AG09309 (cell line): ENCODE measurements at regions not wholly inside any gene's neighbourhood (a gene's known extent, or its start where the extent isn't known, plus 50 kb on each side); places are given as distances from the start of the nearest gene placed in this dataset.

Source experiments
- DNase-seq: peaks from one replicate; pipeline ENCODE4 v3.0.0-alpha.2; 2010; ENCODE audit warnings: low read depth
- H3K4me3 ChIP-seq: 2 replicates; pipeline ENCODE4 v1.5.1; 2011; ENCODE audit warnings: mild to moderate bottlenecking, low read depth, low read length, moderate library complexity; ENCODE audit not compliant: control insufficient read depth
- TF ChIP-seq, protein P1 (sequence below): IDR thresholded peaks from 2 replicates; pipeline ENCODE4 v1.5.1; 2011; ENCODE audit warnings: mild to moderate bottlenecking, low read depth, low read length, inconsistent platforms; ENCODE audit not compliant: insufficient read depth, control insufficient read depth; ENCODE audit errors: missing control alignments

DNA sequence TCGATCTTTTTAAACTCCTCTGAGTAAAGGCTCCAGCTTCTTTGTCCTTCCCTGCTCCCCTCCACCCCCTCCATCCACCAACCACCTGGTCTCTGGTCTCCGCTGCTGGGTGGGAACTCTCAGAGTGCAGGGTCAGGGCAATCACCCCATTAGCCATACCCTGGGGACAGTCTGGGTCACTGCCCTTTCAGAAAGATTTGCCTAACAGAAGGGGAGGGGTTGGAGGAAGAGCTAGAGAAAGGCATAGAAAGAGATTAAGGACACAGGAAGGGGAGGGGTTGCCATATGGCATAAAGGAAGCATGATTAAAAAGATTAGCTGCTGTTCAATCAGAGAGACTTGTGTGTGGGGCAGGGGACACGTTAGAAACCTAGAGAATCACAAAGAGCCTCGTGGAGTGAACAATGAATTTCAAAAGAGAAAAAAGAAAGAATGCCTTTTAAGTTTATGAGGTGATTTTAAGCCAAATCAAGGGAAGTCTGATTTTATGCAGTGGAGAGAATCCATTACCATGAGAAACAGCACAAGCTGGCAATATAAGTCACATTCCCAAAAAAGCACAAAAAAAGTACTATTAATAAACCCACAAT, 115.5 kb upstream of the ACSL4 start:
- TF ChIP-seq, protein P1, sequence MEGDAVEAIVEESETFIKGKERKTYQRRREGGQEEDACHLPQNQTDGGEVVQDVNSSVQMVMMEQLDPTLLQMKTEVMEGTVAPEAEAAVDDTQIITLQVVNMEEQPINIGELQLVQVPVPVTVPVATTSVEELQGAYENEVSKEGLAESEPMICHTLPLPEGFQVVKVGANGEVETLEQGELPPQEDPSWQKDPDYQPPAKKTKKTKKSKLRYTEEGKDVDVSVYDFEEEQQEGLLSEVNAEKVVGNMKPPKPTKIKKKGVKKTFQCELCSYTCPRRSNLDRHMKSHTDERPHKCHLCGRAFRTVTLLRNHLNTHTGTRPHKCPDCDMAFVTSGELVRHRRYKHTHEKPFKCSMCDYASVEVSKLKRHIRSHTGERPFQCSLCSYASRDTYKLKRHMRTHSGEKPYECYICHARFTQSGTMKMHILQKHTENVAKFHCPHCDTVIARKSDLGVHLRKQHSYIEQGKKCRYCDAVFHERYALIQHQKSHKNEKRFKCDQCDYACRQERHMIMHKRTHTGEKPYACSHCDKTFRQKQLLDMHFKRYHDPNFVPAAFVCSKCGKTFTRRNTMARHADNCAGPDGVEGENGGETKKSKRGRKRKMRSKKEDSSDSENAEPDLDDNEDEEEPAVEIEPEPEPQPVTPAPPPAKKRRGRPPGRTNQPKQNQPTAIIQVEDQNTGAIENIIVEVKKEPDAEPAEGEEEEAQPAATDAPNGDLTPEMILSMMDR = no peak
- no peak overlapping the region for H3K4me3 ChIP-seq
- DNase-seq = no peak

DNA sequence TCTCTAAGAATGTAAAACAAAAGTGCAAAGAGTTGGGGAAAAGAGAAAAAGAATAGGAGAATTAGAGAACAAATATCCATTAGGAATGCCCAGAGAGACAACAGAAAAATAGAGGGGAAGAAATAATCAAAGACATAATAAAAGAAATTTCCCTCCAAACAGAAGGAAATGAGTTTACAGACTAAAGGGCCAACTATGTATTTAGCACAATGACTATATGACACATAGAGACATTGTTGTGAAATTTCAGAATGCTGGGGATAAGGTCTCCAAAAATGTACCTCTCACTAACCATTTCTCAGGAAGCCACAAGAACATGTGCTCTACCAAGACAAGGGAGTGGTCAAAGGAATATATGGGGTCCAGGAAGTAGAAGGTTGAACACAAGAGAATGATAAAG, 121.0 kb upstream of the ACSL4 start:
- TF ChIP-seq, protein P1 = no peak
- no peak for DNase-seq
- no peak overlapping the region for H3K4me3 ChIP-seq

DNA sequence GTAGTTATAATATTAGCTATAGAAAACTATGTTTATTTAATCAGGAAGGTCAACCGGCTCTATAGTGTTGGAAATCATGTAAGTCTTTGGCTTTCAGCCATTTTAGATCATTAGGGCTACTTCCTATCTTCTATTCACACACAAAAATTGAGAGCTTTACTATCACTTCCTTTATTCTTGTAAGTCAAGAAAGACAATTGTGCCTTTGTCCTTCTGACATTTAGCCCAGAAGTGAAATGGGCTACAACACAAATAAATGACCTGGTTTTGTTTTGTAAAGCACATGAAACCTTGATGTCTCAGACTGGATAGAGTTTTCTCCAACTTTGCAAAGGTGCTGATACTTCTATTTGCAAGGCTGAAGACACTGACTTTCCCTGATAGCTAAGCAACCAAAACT, 122.4 kb upstream of the ACSL4 start:
- H3K4me3 ChIP-seq = no peak overlapping the region
- TF ChIP-seq, protein P1 = no peak
- DNase-seq = no peak

DNA sequence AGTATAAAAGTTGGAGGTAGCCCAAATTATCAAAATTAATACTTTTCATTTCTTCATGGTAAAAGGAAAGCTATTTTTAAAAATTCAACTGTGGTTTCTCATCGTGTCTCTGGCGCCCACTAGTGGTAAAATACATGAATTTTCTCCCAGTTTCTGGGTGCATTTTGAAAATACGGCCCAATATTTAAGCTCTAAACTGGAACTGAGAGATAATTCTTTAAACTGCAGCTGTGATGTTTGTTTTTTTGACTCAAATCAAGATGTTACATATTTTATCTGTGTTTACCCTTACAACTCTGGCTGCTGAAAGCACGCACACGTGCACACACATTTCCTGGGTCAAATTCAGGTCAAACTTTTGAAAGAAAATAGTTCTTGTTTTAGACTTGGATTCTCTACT, 123.9 kb upstream of the ACSL4 start:
- DNase-seq = no peak
- TF ChIP-seq, protein P1 = peak; percentile 75
- H3K4me3 ChIP-seq = no peak overlapping the region

DNA sequence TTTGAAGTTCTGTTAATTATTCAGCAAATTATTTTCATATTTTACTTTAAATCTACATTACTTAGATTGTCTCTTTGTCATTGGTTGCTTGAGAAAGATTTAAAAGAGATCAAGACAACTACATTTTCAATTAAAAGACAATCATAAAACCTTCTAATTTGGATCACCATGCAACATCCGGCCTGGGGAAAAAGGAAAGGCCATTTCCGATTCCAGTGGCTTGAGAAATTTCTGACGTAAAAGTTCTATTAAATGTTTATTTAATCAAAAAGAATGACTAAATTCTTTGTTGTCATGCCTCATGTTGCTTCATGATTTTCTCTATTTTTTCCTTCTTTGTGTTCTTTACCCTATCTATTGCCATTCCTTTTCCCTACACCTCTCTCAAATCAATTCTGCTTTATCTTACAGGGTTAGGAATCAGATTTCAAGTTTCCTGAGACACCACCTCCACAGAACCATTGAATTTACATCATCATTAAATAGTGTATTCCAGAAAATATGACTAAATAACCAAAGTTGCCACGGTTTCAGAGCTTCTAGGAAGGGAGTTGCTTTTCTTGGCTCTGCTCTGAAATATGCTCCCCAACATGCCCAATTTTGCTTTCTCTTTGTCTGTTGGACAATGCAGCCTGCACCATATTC, 124.6 kb upstream of the ACSL4 start:
- no peak for DNase-seq
- H3K4me3 ChIP-seq = no peak overlapping the region
- TF ChIP-seq, protein P1 = no peak

DNA sequence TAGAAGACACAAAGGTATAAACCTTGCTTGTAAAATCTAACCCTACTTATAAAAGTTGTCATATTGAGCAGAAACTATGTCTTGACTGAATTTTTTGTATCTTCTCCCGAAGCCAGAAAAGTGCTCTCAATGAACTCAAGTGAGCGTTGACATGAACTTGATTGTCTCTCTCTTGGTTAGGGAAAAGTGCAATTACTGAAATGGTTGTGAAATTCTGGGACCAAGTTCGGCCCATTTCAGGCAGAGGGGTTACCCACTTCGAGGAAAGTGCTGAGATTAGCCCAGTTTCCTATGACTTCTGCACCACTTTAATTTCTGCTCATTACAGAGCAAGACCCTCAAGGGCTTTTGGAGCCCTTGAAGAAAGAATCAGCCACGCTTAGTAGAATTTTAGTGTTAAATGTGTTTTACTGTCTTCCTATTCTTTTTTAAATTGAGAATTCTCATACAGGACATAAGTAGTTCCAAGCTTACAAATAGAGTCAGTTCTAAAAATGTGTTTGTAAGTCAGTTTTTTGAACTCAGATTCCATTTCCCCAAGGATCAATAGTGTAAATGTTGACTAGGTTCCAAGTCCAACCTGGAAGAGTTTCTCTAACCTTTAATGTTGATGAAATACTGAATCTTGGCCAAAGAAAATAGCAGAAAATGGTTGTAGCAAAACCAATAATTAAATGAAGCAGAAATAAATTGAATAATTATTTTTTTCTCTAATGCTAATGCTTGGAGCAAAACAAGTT, 125.7 kb upstream of the ACSL4 start:
- H3K4me3 ChIP-seq = no peak overlapping the region
- no peak for DNase-seq
- TF ChIP-seq, protein P1 = no peak
